Epidermal melanocyte (primary cell): ENCODE measurements at regions not wholly inside any gene's neighbourhood (a gene's known extent, or its start where the extent isn't known, plus 50 kb on each side); places are given as distances from the start of the nearest gene placed in this dataset.
"Not testable (repeated sequence)": the region's sequence is repeated elsewhere in the genome, so short reads cannot be mapped to it uniquely, and the experiment has no call there.

ENCODE experiments used
- DNase-seq: peaks from one replicate; pipeline ENCODE4 v3.0.0; 2011; ENCODE audit warnings: low spot score; ENCODE audit not compliant: insufficient read length

DNA sequence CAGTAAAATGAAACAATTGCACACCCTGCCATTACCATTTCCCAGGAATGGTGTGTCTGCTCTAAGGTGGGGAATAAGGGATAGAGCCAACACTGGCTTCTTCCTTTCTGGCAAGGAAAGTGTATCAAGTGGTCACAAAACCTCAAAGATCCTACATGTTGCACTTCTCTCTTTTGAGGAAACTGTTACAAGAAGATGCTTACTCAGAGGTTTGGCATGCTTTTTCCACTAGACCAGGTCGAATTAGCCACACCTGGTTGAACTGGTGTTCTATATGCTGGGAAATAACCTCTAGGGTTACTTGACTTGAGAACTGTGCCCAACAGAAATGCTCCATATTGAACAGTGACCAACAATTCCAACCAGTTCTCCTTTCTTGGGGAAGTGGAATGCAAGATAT is 102.9 kb downstream of the LRRN1 start:
- DNase-seq = no peak

DNA sequence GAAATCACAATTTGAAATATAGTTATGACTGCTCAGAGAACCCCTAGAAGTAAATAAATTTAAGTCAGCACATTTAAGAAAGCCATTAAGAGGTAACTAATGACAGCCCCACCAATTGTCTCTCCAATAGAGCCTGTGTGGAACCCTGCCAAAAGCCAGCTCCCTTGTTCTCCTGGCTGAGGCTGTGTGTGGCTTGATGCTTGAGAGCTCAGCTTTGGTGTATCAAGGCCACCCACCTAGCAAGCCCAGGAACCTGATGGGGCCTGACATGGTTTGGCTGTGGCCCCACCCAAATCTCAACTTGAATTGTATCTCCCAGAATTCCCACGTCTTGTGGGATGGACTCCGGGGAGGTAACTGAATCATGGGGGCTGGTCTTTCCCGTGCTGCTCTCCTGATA is 106.9 kb downstream of the LRRN1 start:
- DNase-seq = no peak

DNA sequence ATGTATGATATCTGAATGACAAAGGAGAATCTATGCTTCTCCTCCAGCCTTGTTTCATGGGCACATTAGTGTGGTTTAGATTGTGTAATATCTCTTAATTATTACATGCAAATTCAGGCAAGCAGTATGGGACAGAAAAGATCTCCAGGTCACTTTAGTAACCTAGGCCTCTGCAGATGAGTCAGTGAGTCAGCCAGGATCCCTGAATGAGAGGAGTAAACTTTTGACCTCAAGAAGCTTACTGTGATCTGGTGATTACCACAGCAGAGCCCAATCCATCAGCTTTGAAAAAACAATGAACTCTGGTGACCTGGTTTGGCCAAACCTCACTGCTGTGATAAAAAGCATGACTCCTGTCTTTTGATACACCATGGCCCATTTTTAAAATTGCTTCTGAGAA is 107.8 kb downstream of the LRRN1 start:
- no peak for DNase-seq

DNA sequence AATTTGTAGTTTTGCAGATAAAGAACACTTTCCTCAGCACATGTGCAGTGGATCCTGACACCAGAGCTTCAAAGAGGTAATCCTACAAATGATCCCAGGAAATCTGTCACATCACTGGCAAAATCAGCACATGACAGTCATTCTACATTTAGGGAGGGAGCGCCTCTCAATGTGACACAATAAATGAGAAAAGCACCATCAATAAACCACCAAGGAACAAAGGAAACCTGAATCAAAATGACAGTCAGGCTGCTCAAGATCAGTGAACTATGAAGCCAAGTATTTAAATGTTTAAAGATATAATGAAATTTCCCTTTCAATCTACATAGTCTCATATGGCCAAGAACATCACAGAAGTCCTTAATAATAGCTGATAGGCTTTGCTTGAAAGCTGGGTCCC is 119.5 kb downstream of the LRRN1 start:
- no peak for DNase-seq

DNA sequence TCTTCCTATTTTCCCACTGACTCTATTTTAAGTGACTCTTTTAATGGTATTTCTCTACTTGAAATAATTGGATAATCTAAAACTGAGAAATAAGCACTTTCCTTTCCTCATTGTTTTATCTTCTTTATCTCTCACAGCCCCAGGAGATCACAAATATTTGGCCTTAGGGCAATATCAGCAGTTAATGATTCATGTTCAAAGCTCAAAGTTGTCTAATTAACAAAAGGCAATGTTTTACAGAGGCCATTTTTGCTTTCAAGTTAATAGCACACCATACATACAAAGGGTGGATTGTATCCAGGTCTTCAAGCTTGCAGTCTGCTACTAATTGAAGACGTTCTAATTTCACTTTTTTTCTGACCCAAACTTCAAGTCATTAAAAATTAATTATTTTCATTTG is 120.1 kb downstream of the LRRN1 start:
- no peak for DNase-seq

DNA sequence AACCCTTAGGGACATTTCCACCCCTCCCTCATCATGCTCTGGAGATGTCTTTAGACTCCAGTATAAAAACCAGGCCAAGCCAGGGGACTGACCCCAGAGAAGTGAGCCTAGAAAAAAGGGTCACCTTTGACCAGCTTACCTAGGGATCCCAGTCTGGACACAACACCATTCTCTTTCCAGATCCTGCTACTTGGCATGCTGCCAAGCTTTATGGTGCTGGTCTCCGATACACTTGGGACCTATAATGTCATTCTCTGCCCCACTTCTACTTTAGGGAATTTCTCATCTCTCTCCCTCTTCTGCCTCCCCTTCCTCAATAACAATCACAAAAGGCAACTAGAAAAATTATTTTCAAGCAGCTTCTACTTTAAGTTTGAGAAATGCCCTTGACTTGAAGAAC is 124.4 kb downstream of the LRRN1 start:
- DNase-seq = no peak

DNA sequence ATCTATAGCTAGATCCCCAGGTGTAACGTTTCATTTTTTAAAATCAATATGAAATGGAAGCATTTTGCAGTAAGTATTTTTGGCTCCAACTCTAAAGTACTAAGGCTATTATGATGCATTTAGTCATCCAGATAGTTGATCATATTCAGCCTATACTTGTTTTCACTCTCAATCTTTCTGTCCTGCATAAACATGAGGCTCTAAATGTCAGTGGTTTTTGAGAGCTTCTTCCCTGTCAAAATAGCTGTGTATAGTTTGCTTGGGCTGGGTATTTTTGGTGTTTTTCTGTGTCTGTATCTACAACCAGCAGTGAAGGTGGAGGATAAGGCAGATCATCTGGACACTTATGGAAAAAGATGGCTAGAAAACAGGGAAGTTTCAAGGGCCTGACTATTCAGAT is 128.0 kb downstream of the LRRN1 start:
- no peak for DNase-seq

DNA sequence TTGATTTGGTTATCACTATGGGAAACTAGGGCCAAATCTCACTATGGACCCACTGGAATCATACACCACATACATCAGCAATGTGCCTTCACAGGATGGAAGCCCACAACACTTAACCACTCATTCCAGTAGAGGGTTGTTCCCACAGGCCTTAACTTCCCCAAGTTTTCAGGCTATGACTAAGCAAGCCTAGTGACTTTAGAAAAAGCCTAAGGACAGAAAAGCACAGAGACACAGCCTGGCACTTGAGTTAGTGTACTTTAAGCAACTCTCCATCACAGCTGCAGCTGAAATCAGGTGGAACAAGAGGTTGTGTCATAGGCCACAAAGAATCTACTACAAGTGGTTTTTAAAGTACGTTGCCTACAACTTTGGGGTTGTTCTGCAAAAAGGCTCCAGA is 128.7 kb downstream of the LRRN1 start:
- no peak for DNase-seq

DNA sequence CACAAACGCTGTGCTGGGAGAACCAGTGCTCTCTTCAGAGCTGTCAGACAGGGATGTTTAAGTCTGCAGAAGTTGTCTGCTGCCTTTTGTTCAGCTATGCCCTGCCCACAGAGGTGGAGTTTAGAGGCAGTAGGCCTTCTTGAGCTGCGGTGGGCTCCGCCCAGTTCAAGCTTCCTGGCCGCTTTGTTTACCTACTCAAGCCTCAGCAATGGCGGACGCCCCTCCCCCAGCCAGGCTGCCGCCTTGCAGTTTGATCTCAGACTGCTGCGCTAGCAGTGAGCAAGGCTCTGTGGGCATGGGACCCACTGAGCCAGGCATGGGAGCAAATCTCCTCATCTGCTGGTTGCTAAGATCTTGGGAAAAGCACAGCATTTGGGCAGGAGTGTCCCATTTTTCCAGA is 142.1 kb downstream of the LRRN1 start:
- not testable (repeated sequence) for DNase-seq

DNA sequence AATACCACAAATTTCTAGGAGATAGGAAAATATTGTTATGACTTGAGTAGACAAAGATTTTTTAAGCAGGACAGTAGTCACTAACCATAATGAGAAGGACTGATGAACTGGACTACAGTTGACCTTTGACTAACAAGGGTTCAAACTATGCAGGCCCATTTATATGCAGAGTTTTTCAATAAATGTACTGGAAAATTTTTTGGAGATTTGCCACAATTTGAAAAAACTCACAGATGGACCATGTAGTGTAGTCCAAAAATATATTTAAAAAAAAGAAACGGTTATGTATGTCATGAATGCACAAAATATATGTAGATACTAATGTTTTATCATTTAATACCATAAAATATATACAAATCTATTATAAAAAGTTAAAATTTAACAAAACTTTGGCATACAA is 151.8 kb downstream of the LRRN1 start:
- DNase-seq = no peak

DNA sequence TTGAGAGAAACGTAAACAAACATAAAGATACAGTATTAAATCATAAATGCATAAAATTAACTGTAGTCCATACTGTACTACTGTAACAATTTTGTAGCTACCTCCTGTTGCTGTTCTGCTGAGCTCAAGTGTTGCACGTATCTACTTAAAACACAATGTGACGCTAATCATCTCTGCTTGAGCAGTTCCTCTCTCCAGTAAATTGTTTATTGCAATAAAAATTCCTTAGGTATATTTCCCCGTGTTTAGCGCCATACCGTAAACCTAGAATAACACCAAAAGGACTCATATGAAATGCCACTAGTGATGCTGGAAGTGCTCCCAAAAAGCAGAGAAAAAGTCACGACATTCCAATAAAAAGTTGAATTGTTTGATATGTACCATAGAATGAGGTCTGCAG is 152.3 kb downstream of the LRRN1 start:
- DNase-seq = no peak

DNA sequence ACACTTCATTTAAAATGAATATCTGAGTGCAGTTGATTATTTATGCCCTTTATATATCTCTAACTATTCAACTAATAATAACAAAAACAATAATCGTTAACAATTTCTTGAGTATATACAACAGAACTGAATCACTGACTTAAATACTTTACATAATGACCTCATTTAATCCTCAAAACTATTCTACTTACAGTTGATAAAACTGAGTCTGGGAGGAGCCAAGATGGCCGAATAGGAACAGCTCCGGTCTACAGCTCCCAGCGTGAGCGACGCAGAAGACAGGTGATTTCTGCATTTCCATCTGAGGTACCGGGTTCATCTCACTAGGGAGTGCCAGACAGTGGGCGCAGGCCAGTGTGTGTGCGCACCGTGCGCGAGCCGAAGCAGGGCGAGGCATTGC is 163.6 kb downstream of the LRRN1 start:
- DNase-seq = not testable (repeated sequence)

DNA sequence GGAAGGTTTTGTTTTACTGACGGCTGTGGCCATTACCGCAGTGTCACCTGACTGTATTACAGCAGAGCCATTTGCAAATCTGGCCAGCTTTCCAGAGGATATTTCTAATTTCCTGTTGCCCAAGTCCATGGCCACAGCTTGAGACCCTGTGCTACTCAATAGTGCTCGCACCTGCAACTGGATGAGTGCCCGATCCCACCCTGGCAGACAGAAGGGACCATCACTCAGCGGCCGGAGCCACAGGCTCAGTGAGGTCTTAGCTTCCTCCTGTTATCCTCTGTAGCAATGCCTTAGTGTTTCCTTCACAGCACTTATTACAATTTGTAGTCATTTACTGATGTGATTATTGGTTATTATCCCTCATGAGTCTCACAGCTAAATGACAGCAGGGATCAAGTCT is 184.8 kb downstream of the LRRN1 start:
- no peak for DNase-seq

DNA sequence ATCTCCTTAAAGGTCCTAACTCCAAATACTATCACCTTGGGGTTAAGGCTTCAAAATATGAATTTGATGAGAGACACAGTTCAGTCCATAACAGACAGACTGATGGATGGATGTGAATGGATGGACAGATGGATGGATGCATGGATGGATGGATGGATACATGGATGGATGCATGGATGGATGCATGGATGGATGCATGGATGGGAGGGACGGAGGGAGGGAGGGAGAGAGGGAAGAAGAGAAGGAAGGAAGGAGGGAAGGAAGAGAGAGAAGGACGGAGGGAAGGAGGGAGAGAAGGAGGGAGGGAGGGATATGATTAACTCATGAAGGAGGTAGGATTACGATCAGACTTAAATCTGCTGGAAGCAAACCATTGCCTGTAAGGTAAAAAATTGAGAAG is 192.4 kb downstream of the LRRN1 start:
- no peak for DNase-seq

DNA sequence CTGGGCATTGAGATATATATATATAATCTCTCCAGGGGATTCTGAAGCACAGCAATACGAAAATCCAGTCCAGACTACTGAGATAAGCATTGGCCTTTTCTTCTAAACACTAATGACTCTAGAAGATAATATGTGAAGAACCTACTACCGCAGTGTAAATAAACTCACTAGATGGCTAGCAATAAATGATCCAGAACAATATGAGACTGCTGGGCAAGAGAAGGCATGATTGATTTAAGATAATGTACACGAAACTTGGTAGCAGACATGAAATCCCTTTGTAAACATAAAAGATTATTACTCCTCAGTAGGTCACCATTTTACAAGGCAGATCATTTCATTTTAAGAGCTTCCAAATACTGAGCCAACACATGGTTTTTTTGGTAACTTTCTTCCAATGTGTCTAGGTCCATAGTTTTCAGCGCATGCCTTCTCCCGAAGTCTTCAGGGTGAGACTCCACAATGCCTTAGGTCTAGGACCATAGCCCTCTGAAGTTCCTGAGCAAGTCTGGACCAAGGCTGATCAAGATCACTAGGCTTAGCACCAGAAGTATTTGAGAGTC is 193.2 kb downstream of the LRRN1 start:
- no peak for DNase-seq

DNA sequence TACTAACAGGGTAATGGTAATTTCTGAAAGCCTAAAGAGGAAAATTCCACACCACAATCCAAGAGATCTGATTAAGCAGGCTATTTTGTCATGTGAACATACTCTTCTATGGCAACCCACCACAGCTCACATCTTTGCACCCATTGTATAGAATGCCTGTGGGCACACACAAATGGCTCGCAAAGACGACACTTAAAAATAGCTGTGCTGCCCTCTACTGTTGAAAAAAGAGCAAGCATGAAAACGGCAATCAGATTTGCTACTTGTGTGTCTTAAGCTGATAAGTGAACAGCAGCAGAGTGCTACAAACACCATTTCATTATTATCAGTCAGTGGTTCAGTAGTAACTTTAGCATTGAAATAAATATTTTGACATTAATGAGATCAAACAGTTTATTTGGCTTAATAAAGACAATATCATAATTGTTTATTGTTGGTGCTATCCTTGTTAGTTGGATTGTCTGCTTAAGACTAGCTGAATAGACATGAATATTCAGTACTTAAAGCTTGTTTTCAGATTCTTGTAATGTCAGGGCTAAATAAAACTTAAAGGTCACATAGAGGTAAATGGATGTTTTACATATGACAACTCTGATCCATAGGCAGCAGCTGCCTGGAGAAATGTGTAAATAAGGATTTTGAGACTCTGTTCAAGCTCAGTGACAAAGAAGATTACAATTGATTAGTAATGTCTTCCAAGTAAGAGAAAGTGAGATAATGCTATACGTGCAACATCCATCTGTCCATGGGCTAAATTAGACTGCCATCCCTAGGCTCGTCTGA is 199.1 kb downstream of the LRRN1 start:
- no peak for DNase-seq

DNA sequence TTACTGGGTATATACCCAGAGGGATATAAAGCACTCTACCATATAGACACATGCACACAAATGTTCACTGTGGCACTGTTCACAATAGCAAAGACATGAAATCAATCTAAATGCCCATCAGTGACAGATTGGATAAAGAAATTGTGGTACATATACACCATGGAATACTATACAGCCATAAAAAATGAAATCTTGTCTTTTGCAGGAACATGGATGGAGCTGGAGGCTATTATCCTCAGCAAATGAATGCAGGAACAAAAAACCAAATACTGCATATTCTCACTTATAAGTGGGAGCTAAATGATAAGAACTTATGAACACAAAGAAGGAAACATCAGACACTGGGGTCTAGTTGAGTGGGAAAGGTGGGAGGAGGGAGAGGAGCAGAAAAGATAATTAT is 200.1 kb downstream of the LRRN1 start:
- DNase-seq = not testable (repeated sequence)

DNA sequence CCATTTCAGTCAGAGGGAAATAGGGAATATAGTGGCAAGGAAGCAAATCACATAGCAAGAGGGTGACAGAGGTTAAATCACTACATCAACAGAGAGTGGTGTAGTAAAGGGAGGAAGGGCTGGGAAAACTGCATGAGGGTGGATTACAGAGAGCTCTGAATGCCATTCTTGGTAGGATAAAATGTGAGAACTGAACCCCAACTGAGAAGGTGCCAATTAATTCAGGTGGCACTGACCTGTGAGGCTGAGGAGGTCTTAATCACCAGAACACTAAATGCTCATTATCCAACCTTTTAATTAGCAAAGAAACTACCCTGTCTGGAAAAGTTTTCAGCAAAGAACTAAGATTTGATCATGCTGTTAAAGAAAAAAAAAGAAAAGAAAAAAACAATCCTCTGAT is 202.7 kb downstream of the LRRN1 start:
- no peak for DNase-seq

DNA sequence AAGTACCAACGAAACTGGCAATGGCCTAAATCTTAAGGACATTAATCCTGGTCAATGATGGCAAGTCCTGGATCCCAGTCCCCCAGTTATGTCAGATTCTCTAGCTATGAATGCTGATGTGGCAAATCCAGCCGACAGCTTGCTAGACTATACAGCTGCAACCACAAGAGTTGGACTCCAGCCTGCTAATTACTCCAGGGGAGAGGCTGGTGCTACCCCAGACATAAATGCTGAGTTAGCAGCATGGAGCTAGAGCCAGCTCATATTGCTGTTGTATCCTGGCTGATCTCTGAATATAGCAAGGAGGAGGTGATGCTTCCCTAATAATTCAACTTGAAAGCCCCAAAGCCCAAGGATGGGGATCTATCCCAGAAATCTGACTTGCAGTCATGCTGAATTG is 207.1 kb downstream of the LRRN1 start:
- no peak for DNase-seq

DNA sequence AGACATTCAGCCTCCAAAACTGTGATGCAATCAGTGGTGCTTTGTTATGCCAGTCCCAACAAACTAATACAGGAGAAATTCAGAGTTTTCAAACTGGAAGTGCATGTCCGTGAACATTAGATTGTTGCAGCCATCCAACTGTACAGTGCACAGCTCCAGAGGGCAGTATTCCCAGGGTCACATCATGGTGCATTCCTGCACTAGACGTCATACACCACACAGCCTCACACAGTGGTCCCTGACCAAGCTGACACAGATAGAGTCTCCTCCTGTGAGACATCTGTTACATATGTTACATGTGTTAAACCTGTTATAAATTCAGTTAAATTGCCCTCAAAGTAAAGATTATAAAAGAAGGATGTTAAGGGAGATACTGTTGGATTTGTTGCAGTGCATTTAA is 209.0 kb downstream of the LRRN1 start:
- no peak for DNase-seq

DNA sequence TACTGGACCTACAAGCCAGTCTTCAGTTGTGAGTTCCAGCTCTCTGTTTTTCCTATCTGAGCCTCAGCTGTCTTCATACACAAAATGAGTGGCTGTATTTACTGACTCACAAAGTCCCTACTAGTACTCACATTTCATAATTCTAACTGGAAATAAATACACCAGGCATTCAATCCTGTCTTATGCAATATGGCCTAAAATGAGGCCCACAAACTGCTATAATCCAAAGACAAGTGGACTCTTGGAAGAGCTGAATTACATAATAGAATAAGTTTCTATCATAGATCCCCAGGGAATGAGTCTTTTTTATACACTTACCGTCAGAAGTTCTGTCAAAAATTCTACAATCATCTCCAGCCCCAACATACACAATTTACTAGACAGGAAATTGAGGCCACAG is 211.9 kb downstream of the LRRN1 start:
- DNase-seq = no peak

DNA sequence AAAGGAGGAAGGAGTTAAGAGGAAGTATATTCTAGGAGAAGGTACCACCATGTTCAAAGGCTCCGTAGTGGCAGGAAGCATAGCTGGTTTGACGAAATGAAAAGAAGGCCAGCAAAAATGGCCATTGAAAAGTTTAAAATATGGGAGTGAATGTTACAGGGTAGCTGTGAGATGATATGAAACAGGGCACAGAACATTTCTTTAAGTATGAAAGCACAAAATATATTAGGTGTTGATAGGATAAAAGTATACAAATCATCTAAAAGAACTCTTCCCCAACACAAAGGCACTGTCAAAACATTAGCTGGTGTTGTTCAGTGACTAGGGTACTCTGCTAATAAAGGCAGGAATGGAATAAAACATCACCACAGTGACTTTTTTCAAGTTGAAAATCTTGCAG is 216.2 kb downstream of the LRRN1 start:
- no peak for DNase-seq

DNA sequence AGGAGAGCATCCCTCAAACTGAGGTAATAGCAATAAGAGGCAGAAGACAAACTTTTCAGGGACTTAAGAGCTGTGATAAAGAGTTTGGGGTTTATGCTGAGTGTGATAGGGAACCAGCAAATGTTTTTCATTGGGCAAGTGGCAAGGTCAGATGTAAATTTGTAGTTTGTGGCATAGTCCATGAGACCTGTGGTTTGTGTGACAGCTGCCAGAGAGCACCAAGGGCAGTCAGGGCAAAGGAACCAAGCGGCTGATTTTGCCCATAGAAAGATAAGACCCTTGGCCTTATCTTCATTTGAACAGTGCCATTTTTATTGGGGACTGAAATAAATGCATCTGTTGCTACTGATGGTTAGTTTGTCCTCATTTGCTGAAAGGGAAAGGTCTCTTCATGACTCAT is 220.3 kb downstream of the LRRN1 start:
- no peak for DNase-seq

DNA sequence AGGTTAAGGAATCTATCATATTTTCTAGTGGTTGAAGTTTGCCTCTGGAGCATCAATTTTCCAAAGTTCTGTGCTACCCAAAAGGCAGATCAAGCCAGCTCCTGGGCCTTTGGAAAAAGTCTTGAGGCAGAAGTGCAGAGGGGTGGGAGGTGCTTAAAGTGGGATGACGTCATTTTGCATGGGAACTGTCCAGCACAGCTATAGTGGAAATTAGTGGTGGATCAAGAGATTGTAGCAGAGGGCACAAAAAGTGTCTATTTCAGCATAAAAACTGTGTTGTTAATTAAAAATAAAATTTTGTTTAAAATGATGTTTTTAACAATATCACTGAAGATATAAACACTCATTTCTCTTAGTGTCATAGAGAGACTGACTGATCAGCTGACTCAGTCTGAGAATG is 221.9 kb downstream of the LRRN1 start:
- no peak for DNase-seq
